A549 (cell line): ENCODE measurements at regions not wholly inside any gene's neighbourhood (a gene's known extent, or its start where the extent isn't known, plus 50 kb on each side); places are given as distances from the start of the nearest gene placed in this dataset.

Source experiments
- BHLHE40 ChIP-seq: IDR thresholded peaks from 2 replicates; pipeline ENCODE4 v1.6.1; 2012; ENCODE audit warnings: low read depth, low read length, inconsistent platforms
- CHD2 ChIP-seq: fragments of 150-350 bp; IDR thresholded peaks from 2 replicates; pipeline ENCODE4 v1.6.1; 2014; ENCODE audit warnings: low read length; ENCODE audit not compliant: partially characterized antibody
- CTCF ChIP-seq: fragments of >200 bp; sonication (Bioruptor Twin); formaldehyde crosslinking; IDR thresholded peaks from 3 replicates; pipeline ENCODE4 v1.5.1; 2016
- E2F6 ChIP-seq: IDR thresholded peaks from 2 replicates; pipeline ENCODE4 v1.6.1; 2012; ENCODE audit warnings: low read depth, borderline replicate concordance
- EHMT2 ChIP-seq: fragments of 200-600 bp; sonication (generic); IDR thresholded peaks from 2 replicates; pipeline ENCODE4 v1.6.1; 2016; ENCODE audit warnings: antibody characterized with exemption, low read depth, mild to moderate bottlenecking, moderate library complexity
- EP300 ChIP-seq, 2 experiments: fragments of >200 bp; sonication (Bioruptor Twin); formaldehyde crosslinking; IDR thresholded peaks; 2 replicates in 1 of 2; 3 replicates in 1 of 2; pipeline ENCODE4 v1.6.1; 2016 to 2017
- ESRRA ChIP-seq: fragments of 150-350 bp; IDR thresholded peaks from 2 replicates; pipeline ENCODE4 v1.6.1; 2014; ENCODE audit warnings: mild to moderate bottlenecking, low read length, borderline replicate concordance
- HMGXB4 ChIP-seq: fragments of 250-450 bp; sonication (Bioruptor Pico); IDR thresholded peaks from 2 replicates; pipeline ENCODE4 v1.5.0; 2021; ENCODE audit warnings: mild to moderate bottlenecking, moderate library complexity, borderline replicate concordance
- KDM1A ChIP-seq: fragments of 200-600 bp; sonication (generic); IDR thresholded peaks from 2 replicates; pipeline ENCODE4 v1.6.1; 2016; ENCODE audit warnings: low read depth, mild to moderate bottlenecking
- MAX ChIP-seq: IDR thresholded peaks from 2 replicates; pipeline ENCODE4 v1.6.1; 2012
- POLR2A ChIP-seq: IDR thresholded peaks from 2 replicates; pipeline ENCODE4 v1.6.1; 2012; ENCODE audit warnings: mild to moderate bottlenecking, low read length
- SREBF2 ChIP-seq: fragments of 450-650 bp; IDR thresholded peaks from 2 replicates; pipeline ENCODE4 v1.6.1; 2014; ENCODE audit warnings: mild to moderate bottlenecking, moderate library complexity
- ZSCAN20 ChIP-seq: fragments of 250-450 bp; sonication (Bioruptor Pico); IDR thresholded peaks from 2 replicates; pipeline ENCODE4 v1.8.0; 2022; ENCODE audit warnings: mild to moderate bottlenecking, moderate library complexity

GRCh38 chr11:106178361-106178760 is 100.9 kb downstream of the AASDHPPT start:
- no peak for TF ChIP-seq CTCF
- TF ChIP-seq POLR2A: no peak
- no peak for TF ChIP-seq BHLHE40
- no peak for TF ChIP-seq EHMT2
- no peak for TF ChIP-seq MAX
- TF ChIP-seq KDM1A: no peak
- no peak for TF ChIP-seq E2F6
- no peak for TF ChIP-seq HMGXB4 (CRISPR knock-in tag)
- no peak for TF ChIP-seq EP300 (IDR thresholded peaks at IDR 0.05)
- no peak for TF ChIP-seq ZSCAN20 (CRISPR knock-in tag)
- no peak for TF ChIP-seq ESRRA
- no peak for TF ChIP-seq CHD2
- TF ChIP-seq SREBF2: no peak
